GM12872 (cell line): ENCODE measurements at regions not wholly inside any gene's neighbourhood (a gene's known extent, or its start where the extent isn't known, plus 50 kb on each side); places are given as distances from the start of the nearest gene placed in this dataset.

Experiments used
- TF ChIP-seq, protein P1 (sequence below): IDR thresholded peaks from 3 replicates; pipeline ENCODE4 v1.5.1; 2011; ENCODE audit warnings: low read depth, mild to moderate bottlenecking, low read length, moderate library complexity; ENCODE audit not compliant: insufficient read depth

DNA sequence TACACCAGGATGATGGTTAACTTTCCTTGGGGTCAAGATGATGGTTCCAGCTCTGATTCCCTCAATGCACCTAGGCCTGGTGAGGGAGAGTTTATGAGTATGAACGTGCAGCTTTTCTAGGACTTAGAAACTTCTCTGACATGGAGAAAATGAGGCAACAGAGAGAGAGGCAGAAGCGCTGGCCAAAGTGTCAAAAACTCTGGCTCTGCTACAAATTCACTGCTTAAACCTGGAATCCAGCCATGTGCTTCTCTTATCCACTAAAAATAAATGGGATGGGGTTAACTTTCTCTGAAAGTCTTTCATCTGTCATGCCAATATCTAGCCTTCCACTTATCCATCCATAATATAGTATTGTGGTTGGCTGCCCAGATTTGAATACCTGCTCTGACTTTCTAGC, 568.7 kb downstream of the MED13L start:
- TF ChIP-seq, protein P1, sequence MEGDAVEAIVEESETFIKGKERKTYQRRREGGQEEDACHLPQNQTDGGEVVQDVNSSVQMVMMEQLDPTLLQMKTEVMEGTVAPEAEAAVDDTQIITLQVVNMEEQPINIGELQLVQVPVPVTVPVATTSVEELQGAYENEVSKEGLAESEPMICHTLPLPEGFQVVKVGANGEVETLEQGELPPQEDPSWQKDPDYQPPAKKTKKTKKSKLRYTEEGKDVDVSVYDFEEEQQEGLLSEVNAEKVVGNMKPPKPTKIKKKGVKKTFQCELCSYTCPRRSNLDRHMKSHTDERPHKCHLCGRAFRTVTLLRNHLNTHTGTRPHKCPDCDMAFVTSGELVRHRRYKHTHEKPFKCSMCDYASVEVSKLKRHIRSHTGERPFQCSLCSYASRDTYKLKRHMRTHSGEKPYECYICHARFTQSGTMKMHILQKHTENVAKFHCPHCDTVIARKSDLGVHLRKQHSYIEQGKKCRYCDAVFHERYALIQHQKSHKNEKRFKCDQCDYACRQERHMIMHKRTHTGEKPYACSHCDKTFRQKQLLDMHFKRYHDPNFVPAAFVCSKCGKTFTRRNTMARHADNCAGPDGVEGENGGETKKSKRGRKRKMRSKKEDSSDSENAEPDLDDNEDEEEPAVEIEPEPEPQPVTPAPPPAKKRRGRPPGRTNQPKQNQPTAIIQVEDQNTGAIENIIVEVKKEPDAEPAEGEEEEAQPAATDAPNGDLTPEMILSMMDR, result no peak

DNA sequence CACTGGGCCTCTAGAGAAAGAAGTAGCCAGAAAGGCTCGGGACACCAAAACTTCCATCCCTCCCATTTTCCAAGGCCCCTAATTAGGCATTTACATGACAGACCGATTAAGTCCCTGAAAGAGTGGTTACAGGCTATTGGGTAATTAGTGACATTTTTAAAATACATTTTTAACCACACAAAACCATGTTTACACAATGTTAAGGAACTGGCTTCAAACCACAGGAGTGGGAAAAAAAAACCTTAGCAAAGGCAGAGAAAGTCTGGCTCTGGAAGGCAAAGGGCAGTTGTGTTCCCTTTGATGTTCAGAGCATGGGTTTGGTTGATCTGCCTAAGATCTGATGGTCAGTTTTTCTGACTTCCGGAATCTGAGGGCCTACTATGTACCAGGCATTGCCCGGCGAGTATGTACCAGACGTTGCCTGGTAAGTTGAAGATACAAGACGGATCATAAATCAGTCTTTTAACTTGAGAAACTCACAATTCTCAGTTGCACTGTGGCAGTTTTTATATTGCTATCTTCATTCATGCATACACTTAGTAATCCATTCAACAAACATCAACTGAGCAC, 576.5 kb downstream of the MED13L start:
- TF ChIP-seq, protein P1, result no peak

DNA sequence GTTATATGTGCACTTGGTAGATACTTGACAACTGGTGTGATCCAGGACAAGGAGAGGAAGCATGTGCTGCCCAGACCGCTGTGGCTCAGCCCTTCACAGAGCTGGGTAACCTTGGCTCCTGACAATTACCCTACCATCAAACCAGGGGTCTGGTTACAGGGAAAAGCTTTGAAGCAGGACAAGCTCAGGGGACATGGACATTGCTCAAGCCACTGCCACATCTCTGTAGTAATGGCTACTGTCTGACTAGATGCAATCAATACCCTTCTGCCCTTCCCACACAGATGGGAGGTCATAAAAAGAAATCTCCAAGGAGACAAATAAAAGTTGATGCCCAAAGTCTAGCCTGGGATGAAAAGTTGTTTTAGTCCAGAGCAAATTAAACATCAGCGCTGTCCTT, 577.4 kb downstream of the MED13L start:
- TF ChIP-seq, protein P1, result no peak

DNA sequence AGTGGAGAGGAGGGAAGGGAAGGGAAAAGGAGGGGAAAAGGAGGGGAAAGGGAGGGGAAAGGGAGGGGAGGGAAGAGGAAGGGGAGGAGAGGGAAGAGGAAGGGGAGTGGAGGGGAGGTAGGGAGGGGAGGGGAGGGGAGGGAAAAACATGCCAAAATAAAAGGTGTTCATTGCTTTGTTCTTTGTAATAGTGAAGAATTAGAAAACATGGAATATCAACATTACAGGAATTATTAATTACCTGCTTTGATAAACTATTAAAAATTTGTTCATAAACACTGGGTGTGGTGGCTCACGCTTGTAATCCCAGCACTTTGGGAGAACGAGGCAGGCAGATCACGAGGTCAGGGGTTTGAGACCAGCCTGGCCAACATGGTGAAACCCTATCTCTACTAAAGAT, 579.2 kb downstream of the MED13L start:
- TF ChIP-seq, protein P1, result no peak

DNA sequence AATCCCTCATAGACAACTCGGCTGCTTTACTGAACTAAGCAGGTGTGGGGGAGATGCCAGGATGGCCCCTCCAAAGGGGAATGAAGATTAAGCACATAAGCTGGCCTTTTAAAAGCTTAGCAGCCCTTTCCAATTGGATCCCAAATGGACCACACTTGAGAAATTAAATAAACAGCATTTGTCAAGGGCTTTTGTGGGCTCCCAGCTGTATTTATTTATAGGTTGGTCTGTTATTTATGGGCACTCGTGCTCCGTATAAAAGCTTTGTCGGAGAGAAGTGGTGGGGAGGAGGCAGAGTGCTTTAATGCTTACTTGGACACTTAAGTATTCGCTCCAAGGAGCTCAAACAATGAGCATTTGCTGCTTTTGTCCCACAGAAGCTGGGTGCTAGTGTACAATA, 580.2 kb downstream of the MED13L start:
- TF ChIP-seq, protein P1, result no peak

DNA sequence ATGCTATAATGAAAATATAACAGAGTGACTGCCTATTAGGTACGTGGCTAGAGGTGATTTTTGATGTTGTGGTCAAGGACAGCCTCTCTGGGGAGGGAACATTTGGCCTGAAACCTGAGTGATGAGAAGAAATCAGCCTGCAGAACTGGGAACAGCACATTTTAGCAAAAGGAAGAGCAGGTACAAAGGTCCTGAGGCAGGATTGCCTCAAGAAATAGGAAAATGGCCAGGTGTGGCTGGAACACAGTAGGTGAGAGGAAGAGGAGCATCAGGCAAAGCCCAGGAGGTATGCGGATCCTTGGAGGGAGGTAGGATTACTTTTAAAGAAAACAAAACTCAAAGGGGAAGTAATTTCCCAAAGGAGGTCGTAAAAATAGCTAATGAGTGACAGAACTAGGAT, 582.9 kb downstream of the MED13L start:
- TF ChIP-seq, protein P1, result no peak

DNA sequence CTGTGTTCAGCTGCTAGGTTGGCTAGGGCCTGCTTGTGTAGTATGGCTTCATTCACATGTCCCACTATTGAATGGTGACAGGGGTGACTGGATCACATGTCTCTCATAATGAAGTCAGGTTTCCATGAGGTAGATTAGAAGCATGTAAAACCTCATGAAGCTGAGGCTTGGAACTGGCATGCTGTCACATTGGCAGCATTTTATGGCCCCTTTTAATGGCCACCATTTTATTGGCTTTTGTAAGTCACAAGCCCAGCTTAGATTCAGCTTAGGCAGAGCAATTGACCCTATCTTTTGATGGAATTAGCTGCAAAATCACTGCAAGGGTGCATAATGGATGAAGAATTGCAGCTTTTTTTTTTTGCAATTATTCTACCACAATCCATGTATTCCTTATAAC, 583.5 kb downstream of the MED13L start:
- TF ChIP-seq, protein P1, result no peak
